H7 (cell line): ENCODE measurements at regions not wholly inside any gene's neighbourhood (a gene's known extent, or its start where the extent isn't known, plus 50 kb on each side); places are given as distances from the start of the nearest gene placed in this dataset.

Experiments used
- DNase-seq: peaks from one replicate; pipeline ENCODE4 v3.0.0; 2012
- H3K27me3 ChIP-seq: 2 replicates; pipeline ENCODE4 v1.6.0; 2011; ENCODE audit warnings: mild to moderate bottlenecking, low read length; ENCODE audit not compliant: control insufficient read depth, insufficient read depth
- H3K36me3 ChIP-seq: replicated peaks from 2 replicates; pipeline ENCODE4 v1.5.1; 2011; ENCODE audit warnings: low read length; ENCODE audit not compliant: control insufficient read depth, insufficient read depth
- H3K4me3 ChIP-seq: 2 replicates; pipeline ENCODE4 v1.5.1; 2011; ENCODE audit warnings: low read depth, mild to moderate bottlenecking, control low read depth, low read length, moderate library complexity; ENCODE audit not compliant: insufficient read depth

DNA sequence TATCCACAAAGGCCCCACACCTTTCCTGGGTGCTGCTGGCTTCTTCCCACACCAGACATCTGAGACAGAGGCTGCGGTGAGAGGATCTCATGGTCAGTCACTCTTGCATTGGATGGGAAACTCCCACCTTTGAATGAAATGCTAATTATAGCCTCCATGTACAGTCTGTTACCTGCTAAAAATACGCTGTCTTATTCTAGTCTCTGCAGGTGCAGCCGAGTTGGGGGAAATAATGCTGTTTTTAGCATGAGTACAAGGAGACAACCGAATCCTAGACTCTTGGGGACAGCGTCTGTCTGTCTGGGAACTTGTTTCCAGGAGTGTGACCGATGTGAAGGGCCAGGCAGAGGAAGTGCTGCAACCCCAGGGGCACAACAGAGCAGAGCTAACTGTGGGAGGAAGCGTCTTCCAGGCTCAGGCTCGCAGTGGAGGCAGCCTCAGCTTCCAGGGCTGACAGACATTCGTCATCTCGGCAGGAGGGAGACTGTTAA, 286.2 kb downstream of the PREX1 start:
- Histone ChIP-seq H3K36me3 (no peaks in the 10 kb centered on the region), H3K27me3 (no peaks in the 10 kb centered on the region), H3K4me3 (no peak overlapping the region)
- no peak for DNase-seq

GRCh38 chr20:48538856-48539255, 288.9 kb downstream of the PREX1 start:
- no peaks in the 10 kb centered on the region for H3K27me3 ChIP-seq
- H3K36me3 ChIP-seq, result no peaks in the 10 kb centered on the region
- no peak for DNase-seq
- no peak overlapping the region for H3K4me3 ChIP-seq

DNA sequence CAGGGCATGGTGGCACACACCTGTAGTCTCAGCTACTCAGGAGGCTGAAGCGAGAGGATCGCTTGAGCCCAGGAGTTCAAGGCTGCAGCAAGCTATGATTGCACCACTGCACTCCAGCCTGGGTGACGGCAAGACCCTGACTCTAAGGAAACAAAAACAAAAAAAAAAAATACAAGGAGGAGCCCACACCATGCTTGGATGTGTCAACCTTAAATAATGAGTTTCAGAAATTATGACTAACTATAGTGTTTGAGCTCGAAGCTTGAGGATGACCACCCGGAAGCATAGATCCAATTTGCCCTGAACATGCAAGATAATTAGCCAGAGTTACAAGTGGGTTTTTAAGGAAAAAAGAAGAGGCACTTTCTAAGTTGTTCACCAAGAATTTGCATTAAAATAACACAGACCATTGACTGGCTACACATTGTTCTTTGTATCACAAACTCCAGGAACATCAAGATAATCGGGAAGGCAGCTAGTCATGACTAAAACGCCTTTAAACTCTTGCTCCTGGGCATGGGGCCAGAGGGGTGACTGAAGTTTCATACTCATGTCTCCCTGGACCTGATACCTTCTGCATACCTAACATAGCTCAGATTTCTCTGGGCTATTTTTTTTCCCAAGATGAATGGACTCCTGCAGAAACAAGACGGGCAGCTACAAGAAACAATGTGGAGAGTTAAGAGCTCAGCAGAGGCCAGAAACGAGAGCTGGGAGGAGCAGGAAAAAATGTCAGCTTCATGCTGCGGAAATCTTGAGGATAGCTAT, 289.6 kb downstream of the PREX1 start:
- Histone ChIP-seq H3K4me3 (no peak overlapping the region), H3K27me3 (no peaks in the 10 kb centered on the region), H3K36me3 (no peaks in the 10 kb centered on the region)
- peak; percentile 40 for DNase-seq

- no peak for DNase-seq
- Histone ChIP-seq H3K36me3 (no peaks in the 10 kb centered on the region), H3K4me3 (no peak overlapping the region), H3K27me3 (no peaks in the 10 kb centered on the region)
These were observed 291.6 kb downstream of the PREX1 start for GRCh38 chr20:48536206-48536605.

- Histone ChIP-seq H3K4me3 (no peak overlapping the region), H3K27me3 (no peaks in the 10 kb centered on the region), H3K36me3 (no peaks in the 10 kb centered on the region)
- no peak for DNase-seq
These were observed 292.2 kb downstream of the PREX1 start for GRCh38 chr20:48535556-48535955.

DNA sequence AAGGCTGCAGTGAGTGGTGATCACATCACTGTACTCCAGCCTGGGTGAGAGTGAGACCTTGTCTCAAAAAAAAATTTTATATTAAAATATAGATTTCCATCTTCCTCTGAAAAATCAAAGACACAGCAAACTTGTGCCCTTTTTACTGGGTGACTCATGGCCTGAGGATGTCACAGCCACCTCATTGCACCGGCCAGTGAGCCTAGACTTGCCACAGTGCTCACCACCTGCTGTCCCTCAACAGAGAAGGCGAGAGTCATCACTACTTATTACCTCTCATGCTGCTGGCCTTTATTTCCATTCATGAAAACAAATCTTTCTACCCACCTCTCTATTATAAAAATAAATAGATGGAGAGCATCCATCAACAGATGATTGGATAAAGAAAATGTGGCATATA, 295.8 kb downstream of the PREX1 start:
- no peaks in the 10 kb centered on the region for H3K27me3 ChIP-seq
- no peak overlapping the region for H3K4me3 ChIP-seq
- DNase-seq, result no peak
- H3K36me3 ChIP-seq, result no peaks in the 10 kb centered on the region

- Histone ChIP-seq H3K36me3 (no peaks in the 10 kb centered on the region), H3K4me3 (no peak overlapping the region), H3K27me3 (no peaks in the 10 kb centered on the region)
- no peak for DNase-seq
These were observed 296.3 kb downstream of the PREX1 start for GRCh38 chr20:48531505-48531904.

DNA sequence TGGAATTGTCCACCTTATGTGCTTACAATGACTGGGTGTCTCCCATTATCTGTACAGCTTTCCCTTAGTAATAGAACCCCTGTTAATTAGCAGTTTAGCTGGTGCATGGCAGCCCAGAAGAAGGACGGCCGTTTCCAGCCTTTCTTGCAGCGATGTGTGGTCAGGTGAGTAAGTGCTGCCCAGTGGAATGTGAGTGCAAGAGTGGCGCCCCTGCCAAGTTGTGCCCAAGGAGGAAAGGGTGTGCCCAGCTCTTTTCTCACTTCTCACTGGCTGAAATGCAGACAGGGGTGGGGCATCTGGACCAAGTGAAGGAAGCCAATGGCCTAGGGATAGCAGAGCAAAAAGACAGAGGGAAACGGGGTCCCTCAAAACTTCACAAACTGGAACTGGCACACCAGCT, 296.8 kb downstream of the PREX1 start:
- Histone ChIP-seq H3K27me3 (no peaks in the 10 kb centered on the region), H3K4me3 (no peak overlapping the region), H3K36me3 (no peaks in the 10 kb centered on the region)
- DNase-seq, result no peak

- no peaks in the 10 kb centered on the region for H3K27me3 ChIP-seq
- H3K36me3 ChIP-seq, result no peaks in the 10 kb centered on the region
- H3K4me3 ChIP-seq, result no peak overlapping the region
- DNase-seq, result no peak
These were observed 299.5 kb downstream of the PREX1 start for GRCh38 chr20:48528346-48528745.

GRCh38 chr20:48527771-48528170, 300.0 kb downstream of the PREX1 start:
- DNase-seq, result peak; percentile 49
- Histone ChIP-seq H3K4me3 (no peak overlapping the region), H3K27me3 (no peaks in the 10 kb centered on the region), H3K36me3 (no peaks in the 10 kb centered on the region)

GRCh38 chr20:48526936-48527335, 300.9 kb downstream of the PREX1 start:
- no peak for DNase-seq
- no peaks in the 10 kb centered on the region for H3K27me3 ChIP-seq
- no peak overlapping the region for H3K4me3 ChIP-seq
- no peaks in the 10 kb centered on the region for H3K36me3 ChIP-seq

DNA sequence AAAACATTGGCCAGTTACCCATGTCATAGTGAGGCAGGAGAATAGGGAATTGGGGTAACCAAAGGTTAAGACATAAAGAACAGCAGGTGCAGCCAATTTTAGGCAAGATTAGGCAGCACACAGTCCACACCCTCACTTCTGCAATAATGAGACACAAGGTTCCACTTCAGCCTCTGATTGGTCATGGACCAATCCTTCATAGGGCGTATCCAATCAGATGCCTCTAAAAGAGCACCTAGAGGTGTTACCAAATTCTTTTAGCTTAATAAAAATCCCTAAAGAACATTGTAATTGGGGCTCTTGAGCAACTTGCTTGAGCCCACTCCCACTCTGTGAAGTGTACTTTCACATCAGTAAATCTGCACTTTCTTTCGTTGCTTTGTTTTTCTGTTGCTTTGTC, 302.4 kb downstream of the PREX1 start:
- no peak overlapping the region for H3K4me3 ChIP-seq
- H3K27me3 ChIP-seq, result no peaks in the 10 kb centered on the region
- no peak for DNase-seq
- H3K36me3 ChIP-seq, result no peaks in the 10 kb centered on the region

GRCh38 chr20:48524582-48524981, 303.2 kb downstream of the PREX1 start:
- Histone ChIP-seq H3K36me3 (no peaks in the 10 kb centered on the region), H3K27me3 (no peaks in the 10 kb centered on the region), H3K4me3 (no peak overlapping the region)
- DNase-seq, result no peak

DNA sequence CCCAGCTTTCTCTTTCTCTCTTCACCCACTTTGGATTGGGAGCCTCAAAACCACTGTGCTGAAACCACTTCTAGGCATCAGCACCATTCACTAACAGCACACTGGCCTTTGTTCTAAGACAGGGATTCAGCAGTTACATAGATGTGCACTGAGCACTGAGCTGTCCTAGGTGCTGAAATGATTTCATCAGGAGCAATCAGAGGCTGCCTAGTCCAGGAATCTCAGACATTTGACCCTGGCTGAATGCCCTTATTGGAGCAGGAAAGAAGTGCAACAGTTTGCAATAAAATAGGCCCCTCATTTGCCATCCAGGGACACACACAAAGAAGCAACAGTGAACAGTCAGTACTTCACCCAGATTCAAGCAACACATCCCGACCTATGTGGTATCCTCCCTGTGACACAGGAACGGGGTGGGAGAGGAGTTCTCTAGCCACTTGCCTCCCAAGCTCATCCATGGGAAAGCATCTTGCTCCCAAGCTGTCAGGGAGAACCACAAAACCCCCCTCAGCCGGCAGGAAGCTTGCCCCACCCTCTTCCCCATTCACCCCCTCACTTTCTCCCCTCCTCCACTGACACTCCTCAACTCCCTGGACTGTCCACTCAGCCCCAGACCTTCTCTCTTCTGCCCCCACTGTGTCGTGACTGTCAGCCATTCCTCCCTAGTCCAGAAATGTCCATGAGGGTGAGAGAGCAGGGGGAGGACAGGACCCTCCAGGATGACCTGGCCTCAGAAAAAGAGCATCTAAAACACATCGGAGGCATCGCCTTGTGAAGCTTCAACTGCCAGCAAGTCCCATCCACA, 304.4 kb downstream of the PREX1 start:
- no peaks in the 10 kb centered on the region for H3K36me3 ChIP-seq
- H3K27me3 ChIP-seq, result no peaks in the 10 kb centered on the region
- DNase-seq, result peak; percentile 87
- H3K4me3 ChIP-seq, result no peak overlapping the region

DNA sequence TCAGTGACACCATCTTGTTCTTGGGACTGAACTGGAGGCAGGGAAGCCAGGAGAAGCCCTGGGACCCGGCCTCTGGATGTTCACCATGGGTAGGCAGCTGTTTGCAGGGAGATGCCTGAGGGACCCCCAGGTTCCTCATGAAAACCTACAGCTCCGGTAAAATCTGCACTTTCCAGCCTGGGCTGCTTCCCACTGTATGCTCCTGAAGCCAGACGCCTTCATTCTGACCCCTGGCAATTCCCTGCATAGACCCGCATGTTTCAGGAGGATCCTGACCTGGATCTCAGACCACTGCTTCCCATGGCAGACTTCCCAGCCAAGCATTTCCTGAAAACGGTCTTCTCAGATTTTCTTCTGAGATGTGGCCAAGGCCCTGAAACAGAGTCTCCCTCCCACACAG, 306.7 kb downstream of the PREX1 start:
- H3K36me3 ChIP-seq, result no peaks in the 10 kb centered on the region
- H3K27me3 ChIP-seq, result no peaks in the 10 kb centered on the region; the same call in 1 of the 2 replicates

More for the DNA sequence above, 306.7 kb downstream of the PREX1 start:
- H3K4me3 ChIP-seq, result no peak overlapping the region
- DNase-seq, result no peak
